ENCODE measurements at regions not wholly inside any gene's neighbourhood (a gene's known extent, or its start where the extent isn't known, plus 50 kb on each side); places are given as distances from the start of the nearest gene placed in this dataset.

DNA sequence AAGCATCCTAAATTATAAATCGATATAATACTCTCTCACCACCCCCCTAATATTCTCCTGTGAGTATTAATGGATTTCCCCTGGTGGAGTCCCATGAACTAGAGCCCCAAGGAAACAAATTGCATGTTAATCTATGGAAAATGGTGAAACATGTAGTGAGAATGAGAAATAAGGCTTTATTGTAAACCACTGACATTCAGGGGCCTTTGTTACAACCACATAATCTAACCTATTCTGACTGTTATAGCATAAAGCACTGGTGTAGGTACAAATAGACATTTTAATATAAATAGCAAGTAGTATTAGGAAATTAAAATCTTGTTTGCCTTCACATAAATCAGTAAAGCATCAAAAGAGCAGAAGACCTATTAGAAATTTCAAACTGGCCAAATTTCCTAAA lies 65.3 kb upstream of the TLK1 start:
- no peak for DNase-seq (ENCODE audit: extremely low read depth, low read depth, low spot score)

DNA sequence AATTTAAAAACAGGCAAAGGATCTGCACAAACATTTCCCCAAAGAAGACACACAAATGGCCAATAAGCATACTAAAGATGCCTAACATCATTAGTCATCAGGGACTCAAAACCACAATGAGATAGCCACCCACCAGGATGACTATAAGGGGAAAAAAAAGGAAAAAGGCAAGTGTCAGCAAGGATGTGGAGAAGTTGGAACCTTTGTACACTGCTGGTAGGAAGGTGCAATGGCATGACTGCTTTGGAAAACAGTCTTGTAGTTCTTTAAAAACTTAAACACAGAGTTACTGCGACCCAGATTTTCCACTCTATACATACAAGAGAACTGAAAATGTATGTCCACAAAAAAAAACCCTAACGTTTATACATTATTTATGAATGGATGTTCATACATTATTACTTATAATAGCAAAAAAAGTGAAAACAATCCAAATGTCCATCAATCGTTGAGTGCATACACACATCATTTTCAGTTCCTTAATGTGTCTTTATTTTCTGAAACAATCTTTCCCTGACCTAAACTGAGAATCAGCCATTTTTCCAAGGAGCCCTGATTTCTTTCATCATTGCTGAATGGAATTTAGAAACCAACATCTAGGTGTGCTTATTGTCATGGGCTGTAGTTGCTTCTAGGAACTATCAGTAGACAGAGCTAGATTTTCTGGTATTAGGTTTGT lies 64.7 kb upstream of the TLK1 start:
- DNase-seq (ENCODE audit: extremely low read depth, low read depth, low spot score): peak; percentile 7

DNA sequence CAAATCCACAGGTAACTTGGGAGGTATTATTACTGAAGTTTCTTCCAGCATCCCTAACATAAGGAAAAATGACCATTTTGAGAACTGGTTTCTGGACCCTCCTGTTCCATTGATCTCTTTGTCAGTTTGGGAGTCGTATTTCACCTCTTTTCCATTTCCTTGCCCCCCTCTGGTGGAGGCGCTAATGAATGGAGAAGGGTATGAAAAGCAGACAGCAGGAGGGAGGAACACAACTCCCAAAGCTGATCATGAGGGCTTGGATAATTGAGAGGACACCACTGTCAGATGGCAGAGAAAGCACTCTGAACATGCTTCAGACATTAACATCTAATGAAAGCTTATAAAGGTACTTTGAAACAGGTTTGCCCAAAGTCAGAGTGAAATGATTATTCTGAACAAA lies 56.6 kb upstream of the TLK1 start:
- DNase-seq (ENCODE audit: extremely low read depth, low read depth, low spot score): no peak

DNA sequence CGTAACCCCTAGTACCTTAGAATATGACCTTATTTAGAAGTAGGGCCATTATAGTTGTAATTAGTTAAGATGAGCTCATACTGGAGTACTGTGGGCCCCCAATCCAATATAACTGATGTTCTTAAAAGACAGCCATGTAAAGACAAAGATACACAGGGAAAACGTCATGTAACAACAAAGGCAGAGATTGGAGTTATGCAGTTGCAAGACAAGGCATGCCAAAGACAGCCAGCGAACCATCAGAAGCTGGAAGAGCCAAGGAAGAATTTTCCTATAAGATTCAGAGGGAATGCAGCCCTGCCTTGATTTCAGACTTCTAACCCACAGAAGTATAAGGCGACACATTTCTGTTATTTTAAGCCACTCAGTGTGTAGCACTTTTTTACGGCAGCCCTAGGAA lies 55.9 kb upstream of the TLK1 start:
- no peak for DNase-seq (ENCODE audit: extremely low read depth, low read depth, low spot score)

DNA sequence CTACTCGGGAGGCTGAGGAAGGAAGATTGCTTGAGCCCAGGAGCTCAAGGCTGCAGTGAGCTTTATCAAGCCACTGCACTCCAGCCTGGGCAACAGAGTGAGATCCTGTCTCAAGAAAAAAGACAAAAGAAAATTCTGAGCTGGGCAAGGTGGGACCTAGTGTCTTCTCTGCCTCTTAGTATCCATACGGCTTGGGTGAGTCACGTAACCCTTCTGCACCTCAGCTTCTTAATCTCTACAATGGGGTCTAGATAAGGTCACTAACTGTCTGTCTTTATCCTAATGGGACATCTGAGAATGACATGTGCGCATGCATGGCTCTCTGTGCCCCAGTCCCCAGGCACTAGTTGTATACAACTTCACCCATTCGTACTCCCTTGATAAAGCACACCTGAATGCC lies 53.4 kb upstream of the TLK1 start:
- no peak for DNase-seq (ENCODE audit: extremely low read depth, low read depth, low spot score)

DNA sequence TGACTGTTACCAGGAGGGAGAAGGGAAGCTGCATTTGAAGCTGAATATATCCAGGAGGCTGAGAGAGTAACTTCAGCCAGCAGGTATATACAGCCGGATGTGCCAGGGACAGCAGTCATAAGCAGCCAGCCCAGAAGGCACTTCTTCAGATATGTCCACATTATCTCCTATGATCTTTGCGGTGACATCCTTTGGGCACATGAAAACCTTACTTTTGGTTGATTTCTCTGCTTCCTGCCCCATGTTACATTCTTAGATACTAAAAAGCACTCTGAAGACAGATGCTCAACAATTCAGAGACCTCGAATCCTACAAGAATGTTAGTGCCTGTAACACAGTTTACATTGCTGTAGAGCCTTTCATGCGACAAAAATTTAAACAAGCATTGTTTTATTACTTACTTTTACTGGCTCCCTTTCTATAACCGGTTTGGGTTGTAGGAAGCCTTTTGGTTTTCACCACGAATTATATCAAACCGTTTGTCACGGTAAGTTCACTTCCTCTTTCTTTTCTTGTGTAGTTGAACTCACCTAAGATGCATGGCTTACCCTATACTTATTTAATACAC lies 50.3 kb upstream of the TLK1 start:
- no peak for DNase-seq (ENCODE audit: extremely low read depth, low read depth, low spot score)

Data from glomerular endothelial cell (primary cell).